Caco-2 (cell line): ENCODE measurements at regions not wholly inside any gene's neighbourhood (a gene's known extent, or its start where the extent isn't known, plus 50 kb on each side); places are given as distances from the start of the nearest gene placed in this dataset.

Source experiments
- BruUV-seq: library from RNA; stranded (reverse); fragments of 400-500 nt; replicated peaks from 2 replicates; lab custom pipeline; 2021; lab: Mats Ljungman, UMichigan
- CTCF ChIA-PET: fragments of 300-600 bp; sonication (Branson Sonifier 250); formaldehyde crosslinking; loops from one replicate; lab custom pipeline; 2022; ENCODE audit warnings: antibody characterized with exemption; lab: Charles Lee
- POLR2A ChIA-PET: fragments of 300-600 bp; sonication (Branson Sonifier 250); formaldehyde crosslinking; loops from one replicate; lab custom pipeline; 2022; ENCODE audit warnings: antibody characterized with exemption; lab: Charles Lee
- DNase-seq, 2 experiments: peaks; one replicate each; pipeline versions ENCODE4 v3.0.0 to v3.0.0-alpha.2; 2020 to 2022
- H3K27me3 ChIP-seq: replicated peaks from 2 replicates; pipeline ENCODE4 v1.6.0; 2011; ENCODE audit warnings: low read length; ENCODE audit not compliant: control insufficient read depth, insufficient read depth
- H3K36me3 ChIP-seq: 2 replicates; pipeline ENCODE4 v1.5.1; 2011; ENCODE audit warnings: low read length; ENCODE audit not compliant: control insufficient read depth, insufficient read depth
- H3K4me1 ChIP-seq: fragments of 250-450 bp; sonication (Bioruptor Pico); 2 replicates; pipeline ENCODE4 v1.5.1; 2020; ENCODE audit warnings: mild to moderate bottlenecking
- H3K4me3 ChIP-seq: 2 replicates; pipeline ENCODE4 v1.5.1; 2011; ENCODE audit warnings: low read depth, mild to moderate bottlenecking, control low read depth, low read length
- H3K9me3 ChIP-seq: fragments of 250-450 bp; sonication (Bioruptor Pico); 2 replicates; pipeline ENCODE4 v1.5.1; 2020; ENCODE audit warnings: mild to moderate bottlenecking, moderate library complexity
- H3K27ac Mint-ChIP-seq: one replicate; pipeline ENCODE4 v1.8.0; 2022; ENCODE audit warnings: mixed read lengths; ENCODE audit not compliant: unreplicated experiment
- H3K27me3 Mint-ChIP-seq: one replicate; pipeline ENCODE4 v1.8.0; 2022; ENCODE audit warnings: mixed read lengths; ENCODE audit not compliant: insufficient read depth, unreplicated experiment
- H3K36me3 Mint-ChIP-seq: one replicate; pipeline ENCODE4 v1.8.0; 2022; ENCODE audit warnings: mild to moderate bottlenecking, mixed read lengths; ENCODE audit not compliant: insufficient read depth, unreplicated experiment
- H3K4me1 Mint-ChIP-seq: one replicate; pipeline ENCODE4 v1.8.0; 2022; ENCODE audit warnings: low read depth, mixed read lengths; ENCODE audit not compliant: unreplicated experiment
- H3K4me3 Mint-ChIP-seq: one replicate; pipeline ENCODE4 v1.8.0; 2022; ENCODE audit warnings: mild to moderate bottlenecking, moderate library complexity, mixed read lengths; ENCODE audit not compliant: unreplicated experiment
- H3K9me3 Mint-ChIP-seq: one replicate; pipeline ENCODE4 v1.8.0; 2022; ENCODE audit warnings: mixed read lengths; ENCODE audit not compliant: unreplicated experiment
- intact Hi-C: fragments of 100-400 bp; cut with micrococcal nuclease; formaldehyde crosslinking; loops from one replicate; pipeline ENCODE4 v1.10.0; 2022; ENCODE audit not compliant: unreplicated experiment
- TF ChIP-seq, protein P1 (sequence below), 2 experiments: fragments of 200-600 bp in 1 of 2; IDR thresholded peaks; 1 replicate in 1 of 2; 2 replicates in 1 of 2; pipeline versions ENCODE4 v1.5.1 to v1.8.0; 2011 to 2022; ENCODE audit warnings: antibody characterized with exemption in 1 of 2, control low read depth in 1 of 2, inconsistent platforms in 1 of 2, low read depth in 1 of 2, low read length in 1 of 2, mild to moderate bottlenecking in 1 of 2, moderate library complexity in 1 of 2; ENCODE audit not compliant: insufficient read depth in 1 of 2, severe bottlenecking in 1 of 2, unreplicated experiment in 1 of 2

DNA sequence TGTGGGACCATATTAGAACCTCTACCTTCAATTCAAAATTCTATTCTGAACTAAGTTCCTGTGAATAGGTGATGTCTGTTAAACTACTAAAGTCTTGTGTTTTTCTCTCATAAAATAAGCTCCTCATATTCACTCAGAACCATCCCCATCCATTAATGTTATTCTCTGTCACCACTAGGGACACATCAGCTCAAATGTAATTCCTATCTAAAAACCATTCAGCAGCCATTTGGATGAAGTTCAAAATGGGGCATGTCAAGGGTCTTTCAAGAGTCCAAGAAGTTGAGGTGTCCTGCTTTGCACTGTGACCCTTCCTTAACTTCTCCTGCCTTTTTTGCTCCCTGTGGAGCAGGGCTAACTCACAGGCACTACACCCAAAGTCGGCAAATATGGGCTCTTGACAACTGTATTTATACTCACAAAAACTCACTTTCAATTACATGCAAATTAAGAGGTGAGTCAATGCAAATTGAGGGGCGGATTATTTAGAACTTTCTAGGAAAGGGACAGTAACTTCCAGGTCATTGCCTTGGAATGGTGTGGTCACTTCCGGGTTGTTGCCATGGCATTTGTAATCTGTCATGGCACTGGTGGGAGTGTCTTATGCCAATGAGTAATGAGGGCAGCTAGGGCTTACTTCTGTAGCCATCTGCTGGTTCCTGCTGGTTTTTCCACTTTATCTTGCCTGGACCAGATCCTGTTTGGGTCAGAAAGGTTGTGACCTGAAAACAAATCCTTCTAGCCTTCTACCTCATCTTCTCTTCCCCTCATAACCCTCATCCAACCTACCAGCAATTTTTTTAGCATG is 128.2 kb upstream of the COX10 start:
- no peaks in the 10 kb centered on the region for H3K36me3 ChIP-seq
- TF ChIP-seq, protein P1, sequence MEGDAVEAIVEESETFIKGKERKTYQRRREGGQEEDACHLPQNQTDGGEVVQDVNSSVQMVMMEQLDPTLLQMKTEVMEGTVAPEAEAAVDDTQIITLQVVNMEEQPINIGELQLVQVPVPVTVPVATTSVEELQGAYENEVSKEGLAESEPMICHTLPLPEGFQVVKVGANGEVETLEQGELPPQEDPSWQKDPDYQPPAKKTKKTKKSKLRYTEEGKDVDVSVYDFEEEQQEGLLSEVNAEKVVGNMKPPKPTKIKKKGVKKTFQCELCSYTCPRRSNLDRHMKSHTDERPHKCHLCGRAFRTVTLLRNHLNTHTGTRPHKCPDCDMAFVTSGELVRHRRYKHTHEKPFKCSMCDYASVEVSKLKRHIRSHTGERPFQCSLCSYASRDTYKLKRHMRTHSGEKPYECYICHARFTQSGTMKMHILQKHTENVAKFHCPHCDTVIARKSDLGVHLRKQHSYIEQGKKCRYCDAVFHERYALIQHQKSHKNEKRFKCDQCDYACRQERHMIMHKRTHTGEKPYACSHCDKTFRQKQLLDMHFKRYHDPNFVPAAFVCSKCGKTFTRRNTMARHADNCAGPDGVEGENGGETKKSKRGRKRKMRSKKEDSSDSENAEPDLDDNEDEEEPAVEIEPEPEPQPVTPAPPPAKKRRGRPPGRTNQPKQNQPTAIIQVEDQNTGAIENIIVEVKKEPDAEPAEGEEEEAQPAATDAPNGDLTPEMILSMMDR (IDR thresholded peaks at IDR 0.05; ENCODE audit: insufficient read depth in 1 of 2, low read depth in 1 of 2, low read length in 1 of 2, severe bottlenecking in 1 of 2, unreplicated experiment in 1 of 2): no peak
- H3K9me3 ChIP-seq: no peaks in the 10 kb centered on the region
- H3K27me3 ChIP-seq: no peaks in the 10 kb centered on the region
- no peaks in the 10 kb centered on the region for H3K27me3 Mint-ChIP-seq
- H3K27ac Mint-ChIP-seq: no peak overlapping the region
- no peak for DNase-seq
- H3K9me3 Mint-ChIP-seq: peaks cover 7% of the 10 kb centered on the region
- intact Hi-C loops: no loop called here
- POLR2A ChIA-PET: no interaction called here
- no peaks in the 10 kb centered on the region for H3K36me3 Mint-ChIP-seq
- no peak overlapping the region for H3K4me3 Mint-ChIP-seq
- BruUV-seq: no TSS peak
- CTCF ChIA-PET: no interaction called here
- H3K4me3 ChIP-seq: no peak overlapping the region
- no peaks in the 10 kb centered on the region for H3K4me1 ChIP-seq
- H3K4me1 Mint-ChIP-seq: no peaks in the 10 kb centered on the region

DNA sequence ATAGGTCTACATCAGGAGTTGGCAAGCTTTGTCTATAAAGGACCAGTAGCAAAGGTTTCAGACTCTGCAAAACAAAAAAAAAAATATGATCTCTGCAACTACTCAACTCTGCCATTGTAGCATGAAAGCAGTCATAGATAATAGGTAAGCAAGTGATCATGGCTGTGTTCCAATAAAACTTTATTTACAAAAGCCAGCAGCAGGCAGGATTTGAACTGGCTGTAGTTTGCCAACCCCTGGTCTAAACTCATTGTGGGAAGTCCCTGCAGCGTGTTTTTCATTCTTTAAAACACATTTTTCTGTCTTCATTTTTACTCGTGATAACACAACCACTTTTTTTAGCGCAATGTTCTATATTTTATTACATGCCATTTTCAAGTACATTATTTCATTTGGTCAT is 127.5 kb upstream of the COX10 start:
- ChIA-PET POLR2A (no interaction called here), CTCF (no interaction called here)
- intact Hi-C loops: no loop called here
- no peaks in the 10 kb centered on the region for H3K36me3 ChIP-seq
- no peak overlapping the region for H3K4me3 ChIP-seq
- DNase-seq: no peak
- Mint-ChIP-seq H3K27ac (no peak overlapping the region), H3K4me1 (no peaks in the 10 kb centered on the region), H3K4me3 (no peak overlapping the region), H3K36me3 (no peaks in the 10 kb centered on the region), H3K9me3 (peaks cover 7% of the 10 kb centered on the region), H3K27me3 (no peaks in the 10 kb centered on the region)
- H3K9me3 ChIP-seq: no peaks in the 10 kb centered on the region
- TF ChIP-seq, protein P1 (IDR thresholded peaks at IDR 0.05; ENCODE audit: insufficient read depth in 1 of 2, low read depth in 1 of 2, low read length in 1 of 2, severe bottlenecking in 1 of 2, unreplicated experiment in 1 of 2): no peak
- no TSS peak for BruUV-seq
- H3K4me1 ChIP-seq: no peaks in the 10 kb centered on the region
- H3K27me3 ChIP-seq: no peaks in the 10 kb centered on the region

DNA sequence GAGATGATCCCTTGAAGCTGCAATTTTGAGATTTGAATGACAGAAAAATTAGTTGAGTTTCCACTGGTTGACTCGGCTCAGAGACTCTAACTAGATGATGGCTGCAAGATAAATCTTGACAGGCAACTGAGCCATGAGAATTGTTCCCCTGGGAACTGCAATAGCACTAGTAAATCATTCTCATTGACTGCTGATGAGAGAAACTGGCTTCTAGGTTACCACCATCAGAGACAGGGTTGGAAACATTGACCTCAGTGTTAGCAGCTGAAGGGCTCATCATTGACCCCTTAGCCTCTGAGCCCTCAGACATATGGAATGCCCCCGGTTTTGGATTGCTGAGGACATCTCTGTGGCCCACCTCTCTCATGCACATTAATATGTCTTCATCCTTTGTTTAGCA is 125.4 kb upstream of the COX10 start:
- POLR2A ChIA-PET: no interaction called here
- no peaks in the 10 kb centered on the region for H3K27me3 Mint-ChIP-seq
- H3K4me1 Mint-ChIP-seq: no peaks in the 10 kb centered on the region
- intact Hi-C loops: no loop called here
- CTCF ChIA-PET: no interaction called here
- no peak overlapping the region for H3K27ac Mint-ChIP-seq
- Histone ChIP-seq H3K9me3 (no peaks in the 10 kb centered on the region), H3K4me3 (no peak overlapping the region), H3K36me3 (no peaks in the 10 kb centered on the region), H3K27me3 (no peaks in the 10 kb centered on the region), H3K4me1 (no peaks in the 10 kb centered on the region)
- no TSS peak for BruUV-seq
- no peak overlapping the region for H3K4me3 Mint-ChIP-seq
- H3K9me3 Mint-ChIP-seq: peaks cover 7% of the 10 kb centered on the region
- H3K36me3 Mint-ChIP-seq: no peaks in the 10 kb centered on the region
- no peak for DNase-seq
- TF ChIP-seq, protein P1 (IDR thresholded peaks at IDR 0.05; ENCODE audit: insufficient read depth in 1 of 2, low read depth in 1 of 2, low read length in 1 of 2, severe bottlenecking in 1 of 2, unreplicated experiment in 1 of 2): no peak
